Activated T-cell treated with anti-CD3 and anti-CD28 coated beads for 24 hours (primary cell): ENCODE measurements at regions not wholly inside any gene's neighbourhood (a gene's known extent, or its start where the extent isn't known, plus 50 kb on each side); places are given as distances from the start of the nearest gene placed in this dataset.
"Not testable (repeated sequence)": the region's sequence is repeated elsewhere in the genome, so short reads cannot be mapped to it uniquely, and the experiment has no call there.

ENCODE experiments used
- DNase-seq: peaks from one replicate; pipeline ENCODE4 v3.0.0-alpha.2; 2020; ENCODE audit warnings: low read depth

DNA sequence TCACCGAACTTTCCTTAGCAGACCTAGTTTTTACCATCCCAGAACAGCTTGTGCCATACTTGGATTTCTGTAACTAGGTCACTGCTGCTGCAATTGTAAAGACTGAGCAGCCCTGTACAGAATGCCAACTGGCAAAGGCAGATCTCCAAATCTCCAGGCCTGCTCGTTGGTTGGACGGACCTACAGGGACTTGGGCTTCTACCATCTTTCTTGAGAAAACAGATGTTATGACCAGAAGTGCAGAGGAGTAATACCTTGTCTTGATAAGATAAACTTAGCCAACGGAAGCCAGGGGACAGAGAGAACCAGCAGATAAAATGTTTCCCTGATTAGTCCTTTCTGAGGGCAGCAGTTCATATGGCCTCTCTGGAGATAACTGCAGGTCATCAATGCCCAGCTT is 304.1 kb downstream of the RFPL4B start:
- DNase-seq: no peak

DNA sequence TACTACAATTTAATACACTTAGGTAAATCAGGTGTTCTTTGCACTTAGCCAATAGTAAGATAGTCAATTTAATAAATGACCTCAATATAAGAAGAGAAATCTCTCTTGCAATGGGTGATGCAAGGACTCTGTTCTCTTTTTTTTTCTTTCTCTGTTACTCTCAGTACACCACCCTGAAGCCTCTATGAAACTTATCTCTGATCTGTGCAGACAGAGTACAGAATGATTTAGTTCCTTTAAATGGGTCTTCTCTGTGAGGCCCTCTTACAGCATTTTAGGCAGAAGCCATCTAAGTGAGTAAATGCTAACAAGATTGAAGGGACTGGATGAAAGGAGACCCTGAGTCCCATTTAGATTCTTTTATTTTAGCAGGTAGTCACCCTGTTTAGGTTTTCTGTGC is 312.8 kb downstream of the RFPL4B start:
- DNase-seq: no peak

DNA sequence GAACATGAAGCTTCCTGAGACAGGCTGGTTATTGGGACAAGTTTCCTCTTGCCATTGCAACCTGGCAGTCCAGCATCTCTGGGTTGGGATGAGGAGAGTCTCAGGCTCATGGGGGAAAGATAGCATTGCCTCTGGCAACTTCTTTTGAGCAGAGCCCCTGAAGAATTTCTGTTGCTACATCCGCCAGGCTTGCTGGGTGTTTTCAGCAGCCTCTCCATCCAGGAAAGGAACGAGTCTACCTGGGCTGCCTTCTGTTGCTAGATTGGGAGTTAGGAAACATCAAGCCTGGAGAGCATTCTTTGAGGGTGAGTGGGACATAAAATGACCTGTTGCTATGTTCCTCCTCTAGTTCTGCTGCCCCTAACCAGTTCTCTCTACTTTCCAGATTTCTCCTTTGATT is 313.5 kb downstream of the RFPL4B start:
- DNase-seq: no peak

DNA sequence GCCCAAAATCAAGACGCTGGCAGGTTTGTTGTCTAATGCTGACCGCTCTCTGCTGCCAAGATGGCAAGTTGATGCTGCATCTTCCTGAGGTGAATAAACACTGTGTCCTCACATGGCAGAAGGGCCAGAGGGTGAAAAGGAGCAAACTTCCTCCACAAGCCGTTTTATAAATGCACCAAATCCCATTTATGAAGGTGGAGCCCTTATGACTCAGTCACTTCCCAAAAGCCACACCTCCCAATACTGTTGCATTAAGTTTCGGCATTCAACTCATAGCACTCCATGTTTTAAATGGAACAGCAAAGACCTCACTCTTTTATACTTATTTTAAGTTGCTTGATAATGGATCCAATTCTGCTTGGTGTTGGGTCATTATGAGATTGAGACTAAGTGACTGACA is 316.6 kb downstream of the RFPL4B start:
- no peak for DNase-seq

DNA sequence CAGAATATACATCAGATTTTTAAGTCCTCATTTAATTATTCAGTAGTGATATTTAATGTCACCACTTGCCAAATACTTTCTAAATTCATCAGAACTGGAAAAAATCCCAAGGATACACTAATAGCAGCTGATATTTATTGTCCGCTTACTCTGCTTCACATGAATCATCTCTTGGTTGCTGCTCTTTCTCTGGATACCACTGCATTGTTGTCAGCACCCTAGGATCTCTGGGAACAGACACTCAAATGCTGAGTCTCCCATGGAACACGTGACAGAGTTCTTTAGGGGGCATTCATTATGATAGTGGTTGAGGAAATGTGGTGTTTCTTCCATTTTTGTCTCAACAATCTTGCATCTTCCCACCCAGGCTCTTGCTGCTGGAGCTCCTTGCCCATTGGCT is 318.0 kb downstream of the RFPL4B start:
- no peak for DNase-seq

DNA sequence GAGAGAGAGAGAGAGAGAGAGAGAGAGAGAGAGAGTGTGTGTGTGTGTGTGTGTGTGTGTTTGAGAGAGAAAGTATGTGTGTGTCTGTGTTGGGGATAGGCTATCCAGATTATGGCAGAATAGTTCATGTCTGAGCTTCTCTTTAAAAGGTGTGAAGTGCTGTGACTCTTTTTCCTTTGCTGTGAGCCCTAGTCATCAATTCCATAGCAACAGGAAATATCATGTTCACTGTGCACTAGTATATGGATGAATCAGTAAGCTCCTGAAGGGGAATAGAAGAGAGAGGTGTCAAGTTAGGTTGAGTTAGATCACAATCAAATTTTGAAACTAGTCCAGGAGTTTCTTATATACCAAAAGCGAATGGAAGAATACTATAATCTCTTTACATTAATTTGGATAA is 318.7 kb downstream of the RFPL4B start:
- DNase-seq: no peak

DNA sequence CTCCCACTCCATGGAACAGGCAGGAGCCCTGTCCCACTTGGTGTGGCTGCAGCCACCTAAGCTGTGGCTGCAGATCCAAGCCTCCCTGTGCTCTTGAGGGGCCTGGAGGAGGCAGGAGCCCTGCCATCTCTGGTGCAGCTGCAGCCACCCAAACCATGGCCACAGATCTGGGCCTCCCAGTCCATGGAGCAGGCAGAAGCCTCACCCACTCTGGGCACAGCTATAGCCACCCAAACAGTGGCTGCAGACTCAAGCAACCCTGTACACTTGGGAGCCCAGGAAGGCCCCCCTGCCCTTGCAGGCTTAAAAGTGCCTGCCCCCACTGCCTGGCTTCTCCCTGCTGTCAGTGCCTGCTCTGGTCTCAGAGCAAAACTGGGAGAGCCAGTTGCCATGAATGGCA is 320.3 kb downstream of the RFPL4B start:
- no peak for DNase-seq

DNA sequence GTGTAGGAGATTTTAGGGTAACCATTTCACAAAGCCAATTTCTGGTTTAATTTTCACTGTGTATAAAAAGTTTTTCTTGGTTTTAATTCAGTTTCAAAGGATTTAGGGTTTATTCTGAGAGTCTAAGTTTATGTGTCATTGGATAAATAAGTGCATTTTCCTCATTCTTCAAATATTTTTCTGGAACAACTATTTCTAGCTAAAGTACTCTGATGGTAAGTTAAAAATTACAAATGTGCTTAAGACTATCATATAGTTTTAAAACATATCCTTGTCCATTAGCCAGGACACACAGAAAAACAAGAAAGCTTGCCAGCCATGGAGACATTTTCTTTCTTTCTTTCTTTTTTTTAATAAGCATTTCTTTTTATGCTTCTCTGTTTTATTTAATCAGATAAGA is 333.0 kb downstream of the RFPL4B start:
- DNase-seq: no peak

DNA sequence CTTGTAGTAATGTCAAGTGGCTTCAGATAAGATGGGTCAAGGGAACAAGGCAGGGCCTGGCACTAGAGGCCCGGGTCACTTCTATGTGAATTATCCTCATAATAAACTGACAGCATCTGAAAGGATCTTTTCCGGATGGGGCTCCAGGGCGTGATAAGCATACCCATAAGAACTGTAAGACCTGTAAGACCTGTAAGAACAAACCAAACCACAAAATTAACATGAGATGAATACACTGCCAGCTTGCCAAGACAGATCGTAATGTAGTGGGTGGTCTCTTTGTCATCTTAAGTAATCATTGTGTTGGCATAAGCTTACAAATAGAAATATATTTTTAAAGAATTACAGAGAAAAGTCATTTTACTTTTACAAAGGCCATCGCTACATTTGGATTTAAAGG is 334.9 kb downstream of the RFPL4B start:
- DNase-seq: no peak

DNA sequence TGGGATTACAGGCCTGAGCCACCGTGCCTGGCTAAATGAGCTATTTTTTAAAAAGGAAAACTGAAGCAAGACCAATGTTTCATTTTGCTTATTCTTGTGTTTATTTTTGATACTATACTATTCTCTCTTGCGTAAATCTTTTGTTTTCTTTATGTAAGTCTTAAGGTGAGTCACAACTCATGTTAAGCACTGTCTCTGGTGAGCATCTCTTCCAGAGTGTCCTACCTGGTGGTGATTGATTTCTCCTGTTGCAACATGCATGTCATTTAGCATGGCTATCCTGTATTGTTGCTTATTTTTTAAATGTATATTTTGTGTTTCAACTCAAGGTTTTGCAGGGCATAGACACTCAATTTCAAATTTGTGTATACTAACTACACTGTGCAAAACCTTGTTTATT is 336.0 kb downstream of the RFPL4B start:
- DNase-seq: no peak

DNA sequence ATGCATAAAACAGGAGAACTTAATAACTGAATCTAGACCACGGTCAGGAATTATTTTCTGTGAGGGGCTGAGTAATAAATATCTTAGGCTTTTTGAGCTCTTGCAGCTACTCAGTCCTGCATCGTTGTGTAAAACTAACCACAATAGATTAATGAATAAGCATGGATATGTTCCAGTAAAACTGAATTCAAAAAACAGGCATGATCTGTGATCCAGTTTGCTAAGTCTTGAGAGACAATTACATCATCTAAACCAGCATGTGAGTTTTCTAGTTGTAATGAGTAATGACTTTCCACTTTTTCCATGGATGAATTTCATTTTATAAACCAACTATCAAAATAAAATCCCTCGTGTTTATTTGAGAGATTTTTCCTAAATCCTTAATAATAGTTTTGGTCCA is 336.8 kb downstream of the RFPL4B start:
- DNase-seq: no peak

DNA sequence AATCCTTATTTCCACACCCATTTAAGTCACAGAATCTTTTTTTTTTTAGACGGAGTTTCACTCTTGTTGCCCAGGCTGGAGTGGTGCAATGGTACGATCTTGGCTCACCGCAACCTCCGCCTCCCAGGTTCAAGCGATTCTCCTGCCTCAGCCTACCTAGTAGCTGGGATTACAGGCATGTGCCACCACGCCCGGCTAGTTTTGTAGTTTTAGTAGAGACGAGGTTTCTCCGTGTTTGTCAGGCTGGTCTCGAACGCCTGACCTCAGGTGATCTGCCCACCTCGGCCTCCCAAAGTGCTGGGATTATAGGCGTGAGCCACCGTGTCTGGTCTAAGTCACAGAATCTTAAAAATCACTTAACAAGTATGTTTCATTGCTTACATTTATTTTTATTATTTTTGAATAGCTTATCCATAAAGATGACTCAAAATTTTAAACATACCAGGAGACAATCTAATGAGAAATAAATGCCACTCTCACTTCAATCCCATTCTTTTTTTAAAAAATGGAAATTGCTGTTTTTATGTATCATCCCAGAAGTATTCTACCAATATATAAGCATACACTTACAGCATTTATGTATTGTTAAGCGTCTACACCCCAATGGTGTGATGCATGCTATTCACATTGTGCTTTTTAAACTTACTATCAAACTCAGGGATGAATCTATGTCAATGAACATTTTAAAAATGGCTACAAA is 338.5 kb downstream of the RFPL4B start:
- not testable (repeated sequence) for DNase-seq

DNA sequence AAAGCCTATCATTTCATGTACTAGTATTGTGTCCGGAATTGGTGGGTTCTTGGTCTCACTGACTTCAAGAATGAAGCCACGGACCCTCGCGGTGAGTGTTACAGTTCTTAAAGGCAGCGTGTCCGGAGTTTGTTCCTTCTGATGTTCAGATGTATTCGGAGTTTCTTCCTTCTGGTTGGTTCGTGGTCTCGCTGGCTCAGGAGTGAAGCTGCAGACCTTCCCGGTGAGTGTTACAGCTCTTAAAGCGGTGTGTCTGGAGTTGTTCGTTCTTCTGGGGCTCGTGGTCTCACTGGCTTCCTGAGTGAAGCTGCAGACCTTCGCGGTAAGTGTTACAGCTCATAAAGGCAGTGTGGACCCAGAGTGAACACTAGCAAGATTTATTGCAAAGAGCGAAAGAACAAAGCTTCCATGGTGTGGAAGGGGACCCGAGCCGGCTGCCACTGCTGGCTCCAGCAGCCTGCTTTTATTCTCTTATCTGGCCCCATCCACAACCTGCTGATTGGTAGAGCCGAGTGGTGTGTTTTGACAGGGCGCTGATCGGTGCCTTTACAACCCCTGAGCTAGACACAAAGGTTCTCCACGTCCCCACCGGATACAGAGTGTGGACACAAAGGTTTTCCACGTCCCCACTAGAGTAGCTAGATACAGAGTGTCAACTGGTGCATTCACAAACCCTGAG is 341.5 kb downstream of the RFPL4B start:
- not testable (repeated sequence) for DNase-seq

DNA sequence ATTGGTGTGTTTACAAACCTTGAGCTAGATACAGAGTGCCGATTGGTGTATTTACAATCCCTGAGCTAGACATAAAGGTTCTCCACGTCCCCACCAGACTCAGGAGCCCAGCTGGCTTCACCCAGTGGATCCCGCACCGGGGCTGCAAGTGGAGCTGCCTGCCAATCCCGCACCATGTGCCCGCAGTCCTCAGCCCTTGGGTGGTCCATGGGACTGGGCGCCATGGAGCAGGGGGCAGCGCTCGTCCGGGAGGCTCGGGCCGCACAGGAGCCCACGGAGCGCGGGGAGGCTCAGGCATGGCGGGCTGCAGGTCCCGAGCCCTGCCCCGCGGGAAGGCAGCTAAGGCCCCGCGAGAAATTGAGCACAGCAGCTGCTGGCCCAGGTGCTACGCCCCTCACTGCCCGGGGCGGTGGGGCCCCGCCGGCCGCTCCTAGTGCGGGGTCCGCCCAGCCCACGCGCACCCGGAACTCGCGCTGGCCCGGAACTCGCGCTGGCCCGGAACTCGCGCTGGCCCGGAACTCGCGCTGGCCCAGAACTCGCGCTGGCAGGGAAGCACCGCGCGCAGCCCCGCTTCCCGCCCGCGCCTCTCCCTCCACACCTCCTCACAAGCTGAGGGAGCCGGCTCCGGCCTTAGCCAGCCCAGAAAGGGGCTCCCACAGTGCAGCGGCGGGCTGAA is 342.2 kb downstream of the RFPL4B start:
- not testable (repeated sequence) for DNase-seq

DNA sequence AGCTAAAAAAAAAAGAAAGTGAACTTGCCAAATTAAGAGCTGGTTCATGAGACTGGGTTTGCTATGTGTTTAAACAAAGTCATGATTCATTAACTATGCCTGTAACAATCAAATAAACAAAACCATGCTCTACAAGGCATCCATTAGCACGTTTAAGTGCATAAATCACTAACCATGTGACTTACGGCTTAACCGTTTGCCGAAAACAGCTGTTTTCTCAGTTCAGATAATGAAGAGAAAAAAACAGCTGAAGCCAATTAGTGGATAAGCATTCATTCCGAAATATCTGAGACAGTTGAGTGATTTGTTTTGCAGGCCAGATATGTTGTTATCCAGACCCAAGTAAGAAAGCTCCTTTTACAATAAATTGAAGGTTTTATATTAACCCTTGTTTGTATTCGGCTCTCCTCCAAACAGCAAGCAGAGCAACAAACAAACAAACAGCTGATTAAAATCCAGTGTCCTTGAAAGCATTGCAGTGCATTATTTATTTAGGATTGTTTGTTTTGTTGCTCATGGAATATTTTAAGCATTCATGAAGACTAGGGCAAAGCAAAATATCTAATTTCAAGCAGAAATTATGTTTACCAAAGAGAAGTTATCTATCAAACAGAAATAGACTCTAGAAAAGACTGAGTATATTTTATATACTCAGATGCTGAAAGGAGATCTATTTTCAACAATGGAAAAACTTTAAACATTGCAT is 343.5 kb downstream of the RFPL4B start:
- no peak for DNase-seq

DNA sequence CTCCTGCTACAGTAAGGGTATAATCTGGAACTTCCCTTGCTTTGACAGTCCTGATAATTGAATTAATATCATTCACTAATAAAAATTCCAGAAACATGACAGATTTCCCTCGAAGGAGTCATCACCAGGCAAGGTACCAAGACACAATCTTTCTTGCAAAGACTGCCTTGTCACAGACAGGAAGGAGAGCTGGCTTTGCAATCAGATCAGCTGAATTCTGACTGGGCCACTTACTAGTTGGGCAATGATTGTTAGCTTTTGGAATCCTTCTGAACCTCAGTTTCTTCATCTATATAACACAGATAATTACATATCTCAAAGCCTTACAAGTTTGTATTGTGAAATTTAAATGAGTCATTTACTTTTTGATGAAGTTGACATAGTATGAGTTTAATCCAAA is 344.2 kb downstream of the RFPL4B start:
- DNase-seq: no peak

DNA sequence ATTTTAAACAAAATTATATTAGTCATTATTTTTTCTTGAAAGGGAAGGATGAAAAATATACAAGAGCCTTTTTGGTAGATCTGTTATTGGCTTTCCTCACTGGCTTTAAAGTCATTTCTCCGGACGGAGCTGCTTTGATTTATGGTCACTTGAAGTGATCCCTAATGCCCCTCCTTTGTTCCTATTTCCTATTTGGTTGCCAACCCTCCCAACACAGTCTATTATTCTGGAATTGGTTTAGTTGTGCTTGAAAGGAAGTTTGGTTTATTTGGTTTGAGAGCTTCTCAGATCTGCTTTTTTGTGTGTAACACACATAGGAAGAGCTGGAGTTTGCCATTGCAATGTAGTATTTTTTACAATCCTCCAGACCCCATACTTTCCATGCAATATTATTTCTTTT is 347.9 kb downstream of the RFPL4B start:
- DNase-seq: no peak

DNA sequence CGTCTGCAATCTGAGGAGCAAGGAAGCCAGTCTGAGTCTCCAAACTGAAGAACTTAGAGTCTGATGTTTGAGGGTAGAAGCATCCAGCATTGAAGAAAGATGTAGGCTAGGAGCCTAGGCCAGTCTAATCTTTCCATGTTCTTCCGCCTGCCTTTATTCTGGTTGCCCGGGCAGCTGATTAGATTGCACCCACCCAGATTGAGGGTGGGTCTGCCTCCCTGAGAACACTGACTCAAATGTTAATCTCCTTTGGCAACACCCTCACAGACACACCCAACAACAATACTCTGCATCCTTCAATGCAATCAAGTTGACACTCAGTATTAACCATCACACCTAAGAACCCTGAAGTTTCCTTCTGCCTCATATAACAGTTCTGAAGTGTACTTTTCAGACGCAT is 350.1 kb downstream of the RFPL4B start:
- DNase-seq: no peak

DNA sequence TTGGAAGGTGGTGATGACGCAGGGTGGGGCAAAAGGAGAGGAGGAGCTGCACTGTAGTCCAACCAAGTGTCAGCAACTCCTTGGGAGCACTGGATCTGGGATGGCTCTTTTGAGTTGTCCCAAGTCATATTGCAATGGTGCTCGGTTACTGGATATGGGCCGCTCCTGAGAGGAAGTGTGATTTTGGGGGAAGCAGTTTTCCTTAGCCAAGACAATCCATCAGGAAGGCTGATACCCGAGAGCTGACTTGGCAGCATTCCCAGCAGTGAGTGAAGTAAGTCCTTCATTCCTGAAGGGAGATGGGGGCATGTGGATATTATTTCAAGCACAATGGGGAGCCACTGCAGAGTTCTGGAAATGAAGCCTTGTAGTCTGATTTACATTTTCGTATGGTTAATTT is 354.1 kb downstream of the RFPL4B start:
- no peak for DNase-seq

DNA sequence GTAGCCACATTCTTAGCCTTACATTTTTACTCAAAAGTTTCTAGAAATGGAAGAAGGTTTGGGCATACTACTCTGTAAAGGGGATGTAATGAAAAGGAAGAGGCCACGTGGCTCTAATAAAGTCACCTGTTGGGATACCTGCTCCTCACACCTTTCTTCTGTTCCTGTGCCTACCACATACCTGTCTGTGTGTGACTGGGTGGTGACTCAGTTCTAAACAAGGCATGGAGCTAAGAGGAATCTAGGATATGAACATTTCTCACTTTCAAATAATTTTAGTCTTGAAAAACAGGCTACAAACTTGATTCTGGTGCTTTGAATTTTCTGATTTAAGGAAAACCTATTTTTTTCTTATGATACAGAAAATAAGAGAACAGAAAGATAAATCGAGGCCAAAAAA is 363.6 kb downstream of the RFPL4B start:
- no peak for DNase-seq

DNA sequence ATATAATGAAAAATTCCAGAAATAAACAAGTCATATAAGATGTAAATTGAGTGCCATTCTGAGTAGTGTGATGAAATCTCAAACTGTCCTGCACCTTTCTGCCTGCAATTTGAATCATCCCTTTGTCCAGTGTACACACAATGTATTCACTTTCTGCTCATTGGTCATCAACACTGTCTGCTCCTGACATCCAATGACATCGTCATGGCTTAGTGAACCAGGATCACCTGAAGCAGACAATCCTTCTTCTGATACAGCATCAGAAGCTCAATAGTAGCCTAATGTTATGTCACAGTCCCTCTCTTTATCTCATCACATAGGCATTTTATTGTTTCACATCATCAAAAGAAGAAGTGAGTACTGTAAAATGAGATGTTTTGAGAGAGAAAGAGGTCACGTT is 366.3 kb downstream of the RFPL4B start:
- no peak for DNase-seq

DNA sequence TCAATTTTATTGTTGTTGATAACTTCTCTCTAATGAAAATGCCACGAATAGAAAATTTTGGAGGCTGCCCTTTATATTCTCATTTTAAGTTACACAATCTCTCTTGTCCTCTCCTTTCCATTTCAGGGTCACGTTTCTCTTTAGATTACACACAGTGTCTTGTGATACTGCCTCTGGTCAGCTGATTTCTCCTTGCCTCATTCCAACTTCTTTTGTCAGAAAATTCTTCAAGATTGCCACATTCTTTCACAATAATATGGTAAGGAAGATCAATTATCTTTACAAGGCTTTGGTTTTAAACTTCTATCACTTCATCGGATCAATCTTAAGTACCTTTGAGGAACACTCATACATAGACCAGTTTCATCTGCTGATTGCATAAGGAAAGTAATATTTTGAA is 370.3 kb downstream of the RFPL4B start:
- DNase-seq: no peak

DNA sequence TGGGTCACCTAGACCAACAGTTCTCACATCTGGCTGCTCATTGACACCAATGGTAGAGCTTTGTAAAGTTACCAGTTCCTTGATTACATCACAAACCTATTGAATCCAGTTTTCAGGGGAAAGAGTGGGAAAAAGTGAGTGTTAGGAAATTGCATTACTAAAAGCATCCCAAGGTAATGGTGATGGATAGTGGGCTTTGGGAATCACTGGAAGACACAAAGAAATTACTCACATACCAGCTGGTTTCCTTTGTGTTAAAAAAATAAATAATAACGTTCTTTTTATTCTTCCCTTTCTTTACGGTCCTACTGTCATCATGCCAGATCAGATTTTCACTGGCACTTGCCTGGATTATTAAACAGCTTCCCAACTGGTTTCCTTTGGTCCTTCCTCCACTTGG is 370.7 kb downstream of the RFPL4B start:
- no peak for DNase-seq
